ENCODE measurements at regions not wholly inside any gene's neighbourhood (a gene's known extent, or its start where the extent isn't known, plus 50 kb on each side); places are given as distances from the start of the nearest gene placed in this dataset.

DNA sequence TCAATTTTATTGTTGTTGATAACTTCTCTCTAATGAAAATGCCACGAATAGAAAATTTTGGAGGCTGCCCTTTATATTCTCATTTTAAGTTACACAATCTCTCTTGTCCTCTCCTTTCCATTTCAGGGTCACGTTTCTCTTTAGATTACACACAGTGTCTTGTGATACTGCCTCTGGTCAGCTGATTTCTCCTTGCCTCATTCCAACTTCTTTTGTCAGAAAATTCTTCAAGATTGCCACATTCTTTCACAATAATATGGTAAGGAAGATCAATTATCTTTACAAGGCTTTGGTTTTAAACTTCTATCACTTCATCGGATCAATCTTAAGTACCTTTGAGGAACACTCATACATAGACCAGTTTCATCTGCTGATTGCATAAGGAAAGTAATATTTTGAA is 370.3 kb downstream of the RFPL4B start:
- no peaks in the 10 kb centered on the region for H3K9me3 Mint-ChIP-seq
- no peaks in the 10 kb centered on the region for H3K36me3 Mint-ChIP-seq (ENCODE audit: low read depth)
- no peak for DNase-seq
- H3K4me3 Mint-ChIP-seq, result no peak overlapping the region
- no peak overlapping the region for H3K27ac Mint-ChIP-seq
- H3K4me1 Mint-ChIP-seq, result no peaks in the 10 kb centered on the region
- ChIA-PET CTCF (no interaction called here), POLR2A (no interaction called here)
- no peaks in the 10 kb centered on the region for H3K27me3 Mint-ChIP-seq

DNA sequence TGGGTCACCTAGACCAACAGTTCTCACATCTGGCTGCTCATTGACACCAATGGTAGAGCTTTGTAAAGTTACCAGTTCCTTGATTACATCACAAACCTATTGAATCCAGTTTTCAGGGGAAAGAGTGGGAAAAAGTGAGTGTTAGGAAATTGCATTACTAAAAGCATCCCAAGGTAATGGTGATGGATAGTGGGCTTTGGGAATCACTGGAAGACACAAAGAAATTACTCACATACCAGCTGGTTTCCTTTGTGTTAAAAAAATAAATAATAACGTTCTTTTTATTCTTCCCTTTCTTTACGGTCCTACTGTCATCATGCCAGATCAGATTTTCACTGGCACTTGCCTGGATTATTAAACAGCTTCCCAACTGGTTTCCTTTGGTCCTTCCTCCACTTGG is 370.7 kb downstream of the RFPL4B start:
- Mint-ChIP-seq H3K27ac (no peak overlapping the region), H3K27me3 (no peaks in the 10 kb centered on the region), H3K9me3 (no peaks in the 10 kb centered on the region), H3K4me1 (no peaks in the 10 kb centered on the region), H3K36me3 (ENCODE audit: low read depth) (no peaks in the 10 kb centered on the region), H3K4me3 (no peak overlapping the region)
- ChIA-PET CTCF (interaction anchor here (1.1 kb wide), 1 partner anchor 25 kb away, joined by 3 read pairs; no protein-coding TSS in a partner anchor), POLR2A (no interaction called here)
- DNase-seq, result no peak

DNA sequence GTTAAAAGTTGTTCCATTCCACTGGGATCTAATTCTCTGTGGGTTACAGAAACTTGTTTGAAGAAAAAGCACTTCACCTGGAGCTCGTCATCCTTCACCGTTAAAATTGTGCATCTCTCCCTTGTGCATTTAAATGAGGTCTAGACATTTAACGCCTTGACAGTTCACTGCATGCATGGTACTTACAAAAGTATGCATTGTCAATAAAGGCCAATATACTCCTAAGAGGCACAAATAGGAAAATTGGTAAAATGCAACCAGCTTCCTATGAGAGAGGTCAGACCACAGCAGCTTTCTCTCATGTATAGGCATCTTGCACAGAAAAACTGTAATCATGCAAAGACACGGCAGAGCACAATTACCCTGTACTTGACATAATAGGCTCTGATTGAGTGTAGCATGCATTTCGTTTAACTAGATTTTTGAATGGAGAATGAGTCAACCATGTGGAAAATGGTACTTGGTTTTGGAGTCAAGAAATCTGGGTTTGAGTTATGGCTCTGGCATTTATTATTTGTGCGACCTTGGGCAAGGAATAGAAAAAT is 378.5 kb downstream of the RFPL4B start:
- Mint-ChIP-seq H3K27me3 (no peaks in the 10 kb centered on the region), H3K4me3 (no peak overlapping the region), H3K27ac (no peak overlapping the region), H3K4me1 (no peaks in the 10 kb centered on the region), H3K9me3 (peaks cover 3% of the 10 kb centered on the region), H3K36me3 (ENCODE audit: low read depth) (no peaks in the 10 kb centered on the region)
- CTCF ChIA-PET, result no interaction called here
- no peak for DNase-seq
- POLR2A ChIA-PET, result no interaction called here

DNA sequence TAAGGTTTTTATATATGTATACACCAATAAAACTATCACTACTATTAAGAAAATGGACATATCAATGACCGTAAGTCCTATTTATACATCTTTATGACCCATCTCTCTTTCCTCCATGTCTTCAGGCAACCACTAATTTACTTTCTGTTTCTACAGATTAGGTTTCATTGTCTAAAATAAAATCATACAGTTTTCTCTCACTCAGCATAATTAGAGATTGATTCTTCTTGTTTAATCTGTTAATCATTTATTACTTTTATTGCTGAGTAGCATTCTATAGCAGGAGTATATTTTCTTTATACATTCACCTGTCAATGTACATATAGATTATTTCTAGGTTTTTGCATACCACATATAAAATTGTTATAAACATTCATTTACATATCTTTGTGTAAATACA is 388.0 kb downstream of the RFPL4B start:
- H3K4me1 Mint-ChIP-seq, result no peaks in the 10 kb centered on the region
- CTCF ChIA-PET, result interaction anchor here (0.6 kb wide), 1 partner anchor 14 kb away, joined by 3 read pairs; no protein-coding TSS in a partner anchor
- H3K36me3 Mint-ChIP-seq (ENCODE audit: low read depth), result no peaks in the 10 kb centered on the region
- H3K4me3 Mint-ChIP-seq, result no peak overlapping the region
- no peak overlapping the region for H3K27ac Mint-ChIP-seq
- DNase-seq, result no peak
- H3K27me3 Mint-ChIP-seq, result no peaks in the 10 kb centered on the region
- POLR2A ChIA-PET, result no interaction called here
- H3K9me3 Mint-ChIP-seq, result no peaks in the 10 kb centered on the region

DNA sequence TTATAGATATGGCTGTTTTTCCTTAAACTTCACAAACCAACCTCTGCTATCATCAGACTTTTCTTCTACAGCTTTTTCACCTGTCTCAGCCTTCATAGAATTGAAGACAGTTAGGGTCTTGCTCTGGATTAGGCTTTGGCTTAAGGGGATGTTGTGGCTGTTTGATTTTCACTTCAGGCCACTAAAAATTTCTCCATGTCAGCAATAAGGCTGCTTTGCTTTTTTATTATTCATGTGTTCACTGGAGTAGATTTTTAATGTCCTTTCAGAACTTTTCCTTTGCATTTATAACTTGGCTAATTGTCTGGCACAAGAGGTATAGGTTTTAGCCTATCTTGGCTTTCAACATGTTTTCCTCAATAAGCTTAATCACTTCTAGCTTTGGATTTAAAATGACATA is 392.6 kb downstream of the RFPL4B start:
- CTCF ChIA-PET, result no interaction called here
- Mint-ChIP-seq H3K9me3 (no peaks in the 10 kb centered on the region), H3K27me3 (no peaks in the 10 kb centered on the region), H3K27ac (no peak overlapping the region), H3K4me3 (no peak overlapping the region), H3K36me3 (ENCODE audit: low read depth) (no peaks in the 10 kb centered on the region), H3K4me1 (no peaks in the 10 kb centered on the region)
- POLR2A ChIA-PET, result no interaction called here
- no peak for DNase-seq

DNA sequence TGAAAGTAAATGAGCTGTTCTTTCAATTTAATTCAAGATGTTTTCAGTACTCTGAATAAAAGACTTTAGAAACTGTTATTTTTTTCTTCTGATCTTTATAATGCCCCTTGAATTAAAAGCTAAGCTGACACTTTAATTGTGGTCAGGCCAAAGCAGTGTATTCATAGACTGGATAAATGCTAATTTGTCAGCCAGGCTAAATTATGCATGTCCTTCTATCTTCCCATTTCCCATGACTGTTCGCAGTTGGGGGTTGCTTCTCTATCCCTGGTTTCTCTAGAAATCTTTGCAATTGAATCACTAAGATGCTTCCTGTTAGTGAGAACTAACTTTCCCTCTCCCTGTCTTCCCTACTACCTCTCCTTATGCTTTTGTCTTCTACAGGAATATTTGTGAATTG is 396.2 kb downstream of the RFPL4B start:
- Mint-ChIP-seq H3K27ac (no peak overlapping the region), H3K4me1 (no peaks in the 10 kb centered on the region), H3K27me3 (no peaks in the 10 kb centered on the region), H3K4me3 (no peak overlapping the region), H3K9me3 (no peaks in the 10 kb centered on the region), H3K36me3 (ENCODE audit: low read depth) (no peaks in the 10 kb centered on the region)
- no peak for DNase-seq
- ChIA-PET POLR2A (no interaction called here), CTCF (interaction anchor here (1.5 kb wide), 1 partner anchor 25 kb away, joined by 3 read pairs; no protein-coding TSS in a partner anchor)

DNA sequence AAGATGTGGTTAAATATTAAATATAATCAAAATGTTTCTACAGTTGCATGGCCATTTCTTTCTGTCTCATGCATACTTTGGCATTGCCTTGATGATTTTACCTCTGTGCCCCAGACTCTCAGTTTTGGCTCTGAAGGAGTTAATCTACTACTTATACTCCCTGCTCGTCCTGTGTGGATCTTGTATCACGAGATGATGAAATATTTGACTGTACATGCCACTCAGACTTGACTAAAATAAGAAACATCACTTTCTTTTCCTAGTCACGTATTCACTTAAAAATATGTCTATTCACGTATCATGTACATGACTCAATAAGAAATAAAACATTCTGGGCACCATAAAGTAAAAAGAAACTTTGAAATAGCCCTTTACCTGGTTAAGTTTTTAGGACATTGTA is 397.7 kb downstream of the RFPL4B start:
- ChIA-PET CTCF (no interaction called here), POLR2A (no interaction called here)
- Mint-ChIP-seq H3K9me3 (no peaks in the 10 kb centered on the region), H3K4me3 (no peak overlapping the region), H3K36me3 (ENCODE audit: low read depth) (no peaks in the 10 kb centered on the region), H3K4me1 (no peaks in the 10 kb centered on the region), H3K27me3 (no peaks in the 10 kb centered on the region), H3K27ac (no peak overlapping the region)
- DNase-seq, result no peak

DNA sequence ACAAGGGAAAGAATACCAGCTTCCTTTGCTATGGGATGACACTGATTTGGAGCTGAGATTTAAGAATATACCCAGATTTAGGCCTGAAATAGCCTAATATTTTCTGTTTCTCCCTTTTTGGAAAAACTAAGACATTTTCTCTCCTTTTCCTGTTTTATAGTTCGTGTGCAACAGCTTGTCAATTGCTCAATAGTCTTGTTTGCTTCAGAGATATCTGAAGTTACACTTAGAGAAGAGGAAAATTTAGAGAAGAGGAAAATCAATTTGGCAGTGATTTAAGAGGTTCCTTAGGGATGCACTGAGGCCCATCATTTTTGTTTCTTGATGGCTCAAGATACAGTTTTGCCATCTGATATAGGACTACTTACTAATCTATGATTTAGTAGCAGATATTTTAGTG is 398.6 kb downstream of the RFPL4B start:
- H3K4me3 Mint-ChIP-seq, result no peak overlapping the region
- CTCF ChIA-PET, result no interaction called here
- H3K27ac Mint-ChIP-seq, result no peak overlapping the region

DNA sequence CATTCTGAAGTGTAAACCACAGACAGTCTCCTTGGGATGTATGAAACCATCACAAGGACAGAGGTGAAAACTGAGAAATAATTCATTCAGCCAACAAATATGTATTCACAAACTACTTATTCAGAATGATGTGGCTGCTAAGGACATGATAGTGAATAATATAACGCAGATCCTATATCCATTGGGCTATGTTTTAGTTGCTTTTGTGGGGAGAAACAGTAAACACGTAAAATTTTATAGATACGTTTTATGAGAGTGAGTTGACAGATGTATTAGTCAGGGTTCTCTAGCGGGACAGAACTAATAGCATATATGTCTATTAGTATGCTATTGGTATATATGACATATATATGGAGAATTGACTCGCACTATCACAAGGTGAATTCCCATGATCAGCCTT is 402.5 kb downstream of the RFPL4B start:
- no peak for DNase-seq
- no peaks in the 10 kb centered on the region for H3K36me3 Mint-ChIP-seq (ENCODE audit: low read depth)
- H3K27me3 Mint-ChIP-seq, result no peaks in the 10 kb centered on the region
- POLR2A ChIA-PET, result no interaction called here
- H3K4me3 Mint-ChIP-seq, result no peak overlapping the region
- H3K27ac Mint-ChIP-seq, result no peak overlapping the region
- CTCF ChIA-PET, result no interaction called here
- no peaks in the 10 kb centered on the region for H3K4me1 Mint-ChIP-seq
- H3K9me3 Mint-ChIP-seq, result no peaks in the 10 kb centered on the region

More for the DNA sequence above, 398.6 kb downstream of the RFPL4B start:
- Mint-ChIP-seq H3K9me3 (no peaks in the 10 kb centered on the region), H3K36me3 (ENCODE audit: low read depth) (no peaks in the 10 kb centered on the region), H3K4me1 (no peaks in the 10 kb centered on the region), H3K27me3 (no peaks in the 10 kb centered on the region)
- no peak for DNase-seq
- POLR2A ChIA-PET, result interaction anchor here (0.8 kb wide), 1 partner anchor 20 kb away, joined by 3 read pairs; no protein-coding TSS in a partner anchor

DNA sequence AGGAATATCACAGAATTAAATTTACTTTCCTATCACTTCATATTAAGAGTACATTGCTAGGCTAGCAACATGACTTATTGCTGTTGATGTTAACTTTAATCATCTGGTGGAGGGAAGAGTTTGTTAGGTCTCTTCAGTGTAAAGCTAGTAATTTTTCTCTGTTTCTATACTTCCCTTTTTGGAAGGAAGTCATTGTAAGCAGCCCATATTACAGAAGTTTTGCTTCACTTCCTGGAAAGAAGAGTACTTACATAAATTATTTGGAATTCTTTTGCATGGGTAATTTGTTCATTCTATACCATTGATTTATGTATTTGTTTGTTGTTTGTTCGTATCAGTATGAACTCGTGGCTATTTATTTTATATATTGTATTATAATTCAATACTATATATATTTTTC is 405.2 kb downstream of the RFPL4B start:
- CTCF ChIA-PET, result no interaction called here
- Mint-ChIP-seq H3K9me3 (no peaks in the 10 kb centered on the region), H3K27ac (no peak overlapping the region), H3K36me3 (ENCODE audit: low read depth) (no peaks in the 10 kb centered on the region), H3K27me3 (no peaks in the 10 kb centered on the region), H3K4me3 (no peak overlapping the region), H3K4me1 (no peaks in the 10 kb centered on the region)
- DNase-seq, result no peak
- POLR2A ChIA-PET, result no interaction called here

DNA sequence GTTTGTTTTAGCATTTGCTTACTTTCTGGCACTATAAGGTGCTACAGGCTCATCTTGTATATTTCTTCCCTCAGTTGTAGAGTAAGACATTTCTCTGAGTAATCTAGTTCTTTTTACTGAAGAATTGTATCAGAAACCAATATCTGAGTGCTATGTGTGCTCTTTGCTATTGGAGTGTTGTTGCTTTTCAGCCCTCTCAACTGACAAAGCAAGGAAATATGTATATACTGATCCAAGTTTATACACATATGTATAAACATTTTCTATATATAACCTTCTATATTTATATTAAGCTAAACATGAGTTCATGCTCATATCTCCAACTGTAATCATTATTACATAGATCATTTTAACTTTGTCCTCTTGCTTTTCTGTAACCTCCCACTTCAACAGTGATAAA is 405.7 kb downstream of the RFPL4B start:
- no peak for DNase-seq
- no peak overlapping the region for H3K27ac Mint-ChIP-seq
- ChIA-PET CTCF (no interaction called here), POLR2A (no interaction called here)
- H3K4me1 Mint-ChIP-seq, result no peaks in the 10 kb centered on the region
- no peaks in the 10 kb centered on the region for H3K27me3 Mint-ChIP-seq
- H3K4me3 Mint-ChIP-seq, result no peak overlapping the region
- H3K9me3 Mint-ChIP-seq, result no peaks in the 10 kb centered on the region
- H3K36me3 Mint-ChIP-seq (ENCODE audit: low read depth), result no peaks in the 10 kb centered on the region

DNA sequence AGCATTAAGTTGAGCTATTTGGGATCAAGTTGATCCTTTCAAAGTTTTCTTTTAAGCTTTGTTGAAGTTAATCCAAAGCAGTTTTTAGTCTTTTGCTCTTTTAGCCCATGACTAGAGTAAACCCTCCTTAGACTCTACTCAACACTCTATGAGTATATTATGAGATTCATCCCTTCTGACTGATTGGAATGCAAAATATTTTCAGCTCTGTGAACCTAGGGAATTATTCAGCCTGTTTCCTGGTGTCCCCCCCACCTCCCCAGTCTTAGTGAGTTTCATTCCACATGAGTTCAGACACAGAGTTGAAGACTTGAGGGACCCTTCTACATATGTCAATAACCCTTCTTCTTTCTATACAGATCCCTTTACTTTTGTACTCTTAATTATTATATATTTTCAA is 413.7 kb downstream of the RFPL4B start:
- Mint-ChIP-seq H3K36me3 (ENCODE audit: low read depth) (no peaks in the 10 kb centered on the region), H3K27me3 (no peaks in the 10 kb centered on the region), H3K27ac (no peak overlapping the region), H3K4me1 (no peaks in the 10 kb centered on the region), H3K9me3 (no peaks in the 10 kb centered on the region), H3K4me3 (no peak overlapping the region)
- CTCF ChIA-PET, result no interaction called here
- POLR2A ChIA-PET, result no interaction called here
- DNase-seq, result no peak

DNA sequence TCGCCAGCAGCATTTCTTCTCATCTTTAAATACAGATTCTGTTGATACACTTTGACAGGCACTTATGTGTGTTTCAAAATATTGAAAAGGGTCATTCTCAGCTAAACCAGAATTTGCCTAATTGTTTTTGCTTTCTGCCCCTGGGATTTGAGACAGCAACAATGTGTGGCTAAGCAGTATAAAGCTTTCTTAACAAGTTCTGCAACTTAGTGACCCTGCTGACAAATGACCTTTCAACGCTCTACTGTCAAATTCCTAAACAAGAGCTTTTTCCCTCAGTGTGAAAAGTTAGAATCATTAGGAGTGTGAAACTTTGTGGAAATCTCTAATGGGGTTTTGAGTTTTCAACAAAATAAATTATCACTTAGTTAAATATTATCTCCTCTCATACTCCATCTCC is 414.6 kb downstream of the RFPL4B start:
- Mint-ChIP-seq H3K27me3 (no peaks in the 10 kb centered on the region), H3K9me3 (peaks cover under 1% of the 10 kb centered on the region), H3K27ac (no peak overlapping the region), H3K4me1 (no peaks in the 10 kb centered on the region), H3K36me3 (ENCODE audit: low read depth) (no peaks in the 10 kb centered on the region), H3K4me3 (no peak overlapping the region)
- ChIA-PET POLR2A (no interaction called here), CTCF (no interaction called here)
- no peak for DNase-seq

DNA sequence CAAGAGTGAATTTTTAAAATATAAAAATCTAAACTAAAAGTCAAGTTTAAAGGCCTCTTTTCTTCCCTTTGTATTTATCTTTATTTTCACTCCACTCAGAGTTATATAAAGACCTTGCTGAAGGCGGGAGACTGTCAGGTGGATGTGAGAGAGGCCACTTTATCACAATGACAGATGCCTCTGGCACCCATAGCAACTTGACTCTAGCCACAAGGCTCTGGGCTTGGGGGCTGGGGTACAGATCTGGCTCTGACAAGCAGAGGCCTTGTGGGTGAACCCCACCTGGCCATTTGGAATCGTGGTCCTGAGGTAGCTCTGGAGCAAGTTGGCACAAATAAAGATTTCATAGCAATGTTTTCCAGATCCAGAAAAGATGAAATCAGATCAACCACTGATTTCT is 417.2 kb downstream of the RFPL4B start:
- Mint-ChIP-seq H3K36me3 (ENCODE audit: low read depth) (no peaks in the 10 kb centered on the region), H3K4me3 (no peak overlapping the region), H3K27me3 (no peaks in the 10 kb centered on the region), H3K27ac (no peak overlapping the region), H3K9me3 (peaks cover 3% of the 10 kb centered on the region), H3K4me1 (no peaks in the 10 kb centered on the region)
- DNase-seq, result no peak
- POLR2A ChIA-PET, result no interaction called here
- CTCF ChIA-PET, result no interaction called here

DNA sequence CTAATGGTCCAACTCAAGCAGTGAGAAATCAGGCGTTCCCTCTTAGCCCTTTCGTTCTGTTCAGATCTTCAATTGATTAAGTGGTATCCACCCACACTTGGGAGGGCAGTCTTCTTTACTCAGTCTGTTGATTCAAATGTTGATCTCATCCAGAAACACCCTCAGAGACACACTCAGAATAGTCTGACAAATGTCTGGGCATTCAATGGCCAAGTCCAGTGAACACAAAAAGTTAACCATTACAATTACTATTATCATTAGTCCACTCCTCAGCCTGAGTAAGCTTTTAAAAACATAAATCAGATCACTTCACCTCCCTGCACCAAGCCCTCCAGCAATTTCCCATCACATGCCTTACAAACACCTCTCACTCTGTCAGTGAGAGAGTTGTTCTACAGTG is 423.2 kb downstream of the RFPL4B start:
- CTCF ChIA-PET, result no interaction called here

More for the DNA sequence above, 423.2 kb downstream of the RFPL4B start:
- Mint-ChIP-seq H3K4me3 (no peak overlapping the region), H3K27me3 (no peaks in the 10 kb centered on the region), H3K36me3 (ENCODE audit: low read depth) (no peaks in the 10 kb centered on the region), H3K9me3 (peaks cover 3% of the 10 kb centered on the region), H3K4me1 (no peaks in the 10 kb centered on the region), H3K27ac (no peak overlapping the region)
- POLR2A ChIA-PET, result no interaction called here
- DNase-seq, result no peak

All from activated CD4-positive, alpha-beta memory T cell treated with anti-CD3 and anti-CD28 coated beads, Interleukin-2, amount 10 ng/mL, durations not matched to agents 7 days and 5 days (primary cell).